A549 (cell line): ENCODE measurements at regions not wholly inside any gene's neighbourhood (a gene's known extent, or its start where the extent isn't known, plus 50 kb on each side); places are given as distances from the start of the nearest gene placed in this dataset.

Source experiments
- EP300 ChIP-seq, 2 experiments: fragments of >200 bp; sonication (Bioruptor Twin); formaldehyde crosslinking; IDR thresholded peaks; 2 replicates in 1 of 2; 3 replicates in 1 of 2; pipeline ENCODE4 v1.6.1; 2016 to 2017
- TF ChIP-seq, protein P1 (sequence below): IDR thresholded peaks from 2 replicates; pipeline ENCODE4 v1.6.1; 2012

DNA sequence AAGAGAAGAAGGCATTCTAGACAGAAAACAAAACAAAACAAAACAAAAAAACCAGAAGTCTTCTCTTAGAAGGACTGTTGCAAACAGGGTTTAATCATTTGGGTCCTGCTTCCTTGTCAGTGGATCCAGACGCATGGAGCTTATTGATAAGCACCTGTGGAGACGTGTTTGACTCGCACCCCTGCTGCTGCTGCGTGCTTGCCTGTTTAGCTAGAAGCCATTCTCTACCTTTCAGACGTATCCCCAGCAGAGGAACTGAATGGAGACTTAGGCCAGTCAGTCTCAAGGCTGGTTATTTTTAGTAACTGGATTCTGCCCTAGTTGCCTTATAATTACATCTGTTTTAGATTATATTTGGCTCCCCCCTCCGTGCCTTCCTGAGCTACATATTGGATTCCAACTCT is 186.1 kb upstream of the EEA1 start:
- TF ChIP-seq, protein P1, sequence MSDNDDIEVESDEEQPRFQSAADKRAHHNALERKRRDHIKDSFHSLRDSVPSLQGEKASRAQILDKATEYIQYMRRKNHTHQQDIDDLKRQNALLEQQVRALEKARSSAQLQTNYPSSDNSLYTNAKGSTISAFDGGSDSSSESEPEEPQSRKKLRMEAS = no peak
- no peak for TF ChIP-seq EP300 (IDR thresholded peaks at IDR 0.05)
